HG03571 (cell line): ENCODE measurements at regions not wholly inside any gene's neighbourhood (a gene's known extent, or its start where the extent isn't known, plus 50 kb on each side); places are given as distances from the start of the nearest gene placed in this dataset.
"Not testable (repeated sequence)": the region's sequence is repeated elsewhere in the genome, so short reads cannot be mapped to it uniquely, and the experiment has no call there.

Experiments
- ATAC-seq: cut with Tn5 transposase; IDR thresholded peaks from one replicate; pipeline ENCODE4 v1.9.1; 2021; ENCODE audit not compliant: unreplicated experiment

DNA sequence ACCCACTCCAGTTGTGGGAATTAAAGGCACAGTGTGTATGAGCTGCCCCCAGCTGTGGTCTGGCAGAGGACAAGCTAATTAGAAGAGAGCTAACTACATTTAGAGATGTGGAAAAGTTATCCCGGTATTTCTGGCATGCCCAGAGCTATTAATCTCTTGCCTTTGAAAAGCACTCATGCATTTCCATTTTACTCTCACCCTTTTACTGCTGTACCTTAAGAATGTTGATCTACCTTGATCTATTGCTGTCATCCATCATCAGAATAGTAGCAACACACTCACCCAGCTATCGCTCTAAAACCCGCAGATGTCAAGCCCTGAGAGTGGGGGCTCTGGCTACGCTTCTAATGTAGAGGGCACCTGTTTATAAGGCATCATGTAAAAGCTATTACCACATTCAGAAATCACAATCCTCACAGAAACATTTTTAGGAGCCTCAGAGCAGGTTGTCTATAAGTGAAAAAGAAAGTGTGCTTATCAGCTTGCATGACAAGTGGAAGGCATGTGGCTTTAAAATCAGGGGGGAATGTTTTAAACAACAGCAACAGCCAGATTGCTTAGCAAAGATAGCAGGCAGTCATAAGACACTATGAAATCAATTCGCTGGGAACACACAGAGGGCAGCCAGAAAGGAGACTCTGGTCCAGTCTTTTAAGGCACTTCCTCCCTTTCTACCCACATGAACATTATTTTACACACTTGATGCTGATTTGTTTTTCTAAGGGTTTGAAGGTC is 224.2 kb upstream of the IRS2 start:
- no peak for ATAC-seq

DNA sequence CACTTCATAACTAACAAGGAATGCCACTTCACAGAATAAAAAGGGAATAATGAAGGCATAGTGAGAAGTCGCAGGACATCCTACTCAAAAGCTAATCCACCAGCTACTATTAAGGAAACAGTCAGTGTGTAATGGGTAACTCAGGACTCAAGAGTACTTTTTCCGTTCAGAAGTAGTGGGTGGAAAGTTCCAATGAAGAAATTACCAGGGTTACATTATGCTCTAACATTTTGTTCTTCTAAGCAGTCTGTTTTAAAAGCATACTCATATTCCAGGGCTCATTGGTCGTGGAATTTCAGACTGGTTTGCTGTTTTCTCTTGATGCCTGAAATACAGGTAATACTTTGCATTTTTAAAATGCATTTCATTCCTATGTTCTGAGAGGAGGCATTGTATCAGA is 222.4 kb upstream of the IRS2 start:
- no peak for ATAC-seq

DNA sequence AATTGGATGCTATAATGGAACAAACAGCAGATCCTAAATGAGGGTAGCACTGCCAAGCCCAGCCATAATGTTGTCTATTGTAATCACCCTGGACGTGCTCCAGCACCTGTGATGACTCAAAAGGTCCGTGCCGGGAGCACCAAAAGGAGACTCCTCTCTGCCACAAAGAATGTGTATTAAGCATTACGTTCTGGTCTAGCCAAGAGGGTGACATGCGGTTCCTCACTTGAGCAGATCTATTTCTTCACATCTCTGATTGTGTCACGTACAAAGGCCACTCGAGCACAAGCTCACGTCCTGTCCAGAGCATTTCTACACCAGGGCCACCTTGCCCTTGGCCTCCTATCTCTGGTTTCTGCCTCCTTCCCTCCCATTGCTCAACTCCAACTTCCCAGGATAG is 219.9 kb upstream of the IRS2 start:
- no peak for ATAC-seq

DNA sequence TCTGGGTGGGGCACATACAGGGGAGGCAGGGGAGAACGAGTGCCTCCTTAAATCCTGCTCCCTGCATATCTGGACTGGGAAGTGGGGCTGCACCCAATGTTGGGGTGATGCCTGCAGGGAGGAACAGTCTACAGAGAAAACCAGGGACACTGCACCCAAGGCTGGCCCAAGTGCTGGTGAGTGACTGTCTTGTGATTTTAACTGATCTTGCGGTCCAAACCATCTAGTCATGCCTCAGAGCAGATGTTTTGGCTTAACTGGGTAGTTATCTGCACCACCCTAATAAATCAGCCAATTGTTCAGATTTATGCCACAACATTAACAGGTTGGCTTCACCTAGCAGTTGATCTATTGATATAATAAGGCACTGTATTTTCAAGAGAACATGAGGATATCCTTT is 219.2 kb upstream of the IRS2 start:
- ATAC-seq: no peak

DNA sequence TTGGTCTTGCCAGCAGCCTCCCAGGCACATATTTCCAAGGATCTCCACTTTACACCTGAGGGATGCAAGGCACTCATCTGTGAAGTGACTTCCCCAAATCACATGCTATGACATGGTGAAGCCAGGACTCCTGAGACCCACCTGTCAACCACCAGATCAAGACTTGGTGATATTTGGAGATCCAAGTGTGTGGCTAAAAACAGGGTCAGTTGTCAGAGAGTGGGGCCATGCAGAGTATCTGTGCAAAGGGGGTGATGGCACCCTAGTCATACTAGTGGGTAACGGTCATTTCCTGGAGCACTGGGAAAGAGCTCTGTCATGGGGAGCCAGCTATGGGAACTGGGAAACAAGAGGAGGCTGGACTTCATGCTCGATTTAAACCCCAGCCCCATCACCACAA is 218.4 kb upstream of the IRS2 start:
- no peak for ATAC-seq

DNA sequence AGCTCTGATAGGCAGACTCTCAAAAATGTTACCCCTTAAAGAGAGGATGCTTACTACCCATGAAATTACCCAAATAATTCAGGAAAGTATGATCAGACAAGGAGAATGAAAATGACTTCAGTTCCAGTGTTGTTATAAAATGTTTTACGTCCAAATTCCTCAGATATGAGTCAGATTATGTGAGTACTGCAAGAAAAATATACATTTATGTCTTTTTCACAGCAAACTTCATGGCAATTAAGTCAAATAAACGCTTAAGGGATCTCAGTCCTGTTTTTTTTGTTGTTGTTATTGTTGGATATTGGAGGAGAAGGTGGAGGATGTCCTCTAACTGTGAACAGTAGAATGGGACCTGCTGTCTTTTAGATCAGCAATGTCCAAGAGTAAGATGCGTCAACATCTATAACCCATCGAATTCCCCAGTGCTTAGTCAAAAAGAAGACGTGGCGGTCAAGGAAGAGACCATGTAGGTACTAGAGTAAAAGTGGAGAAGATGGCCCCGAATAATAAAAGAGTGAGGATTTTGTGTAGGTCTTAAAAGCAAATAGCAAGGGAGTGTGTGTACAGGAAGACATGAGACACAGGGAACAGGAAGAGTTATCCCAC is 215.4 kb upstream of the IRS2 start:
- ATAC-seq: no peak

DNA sequence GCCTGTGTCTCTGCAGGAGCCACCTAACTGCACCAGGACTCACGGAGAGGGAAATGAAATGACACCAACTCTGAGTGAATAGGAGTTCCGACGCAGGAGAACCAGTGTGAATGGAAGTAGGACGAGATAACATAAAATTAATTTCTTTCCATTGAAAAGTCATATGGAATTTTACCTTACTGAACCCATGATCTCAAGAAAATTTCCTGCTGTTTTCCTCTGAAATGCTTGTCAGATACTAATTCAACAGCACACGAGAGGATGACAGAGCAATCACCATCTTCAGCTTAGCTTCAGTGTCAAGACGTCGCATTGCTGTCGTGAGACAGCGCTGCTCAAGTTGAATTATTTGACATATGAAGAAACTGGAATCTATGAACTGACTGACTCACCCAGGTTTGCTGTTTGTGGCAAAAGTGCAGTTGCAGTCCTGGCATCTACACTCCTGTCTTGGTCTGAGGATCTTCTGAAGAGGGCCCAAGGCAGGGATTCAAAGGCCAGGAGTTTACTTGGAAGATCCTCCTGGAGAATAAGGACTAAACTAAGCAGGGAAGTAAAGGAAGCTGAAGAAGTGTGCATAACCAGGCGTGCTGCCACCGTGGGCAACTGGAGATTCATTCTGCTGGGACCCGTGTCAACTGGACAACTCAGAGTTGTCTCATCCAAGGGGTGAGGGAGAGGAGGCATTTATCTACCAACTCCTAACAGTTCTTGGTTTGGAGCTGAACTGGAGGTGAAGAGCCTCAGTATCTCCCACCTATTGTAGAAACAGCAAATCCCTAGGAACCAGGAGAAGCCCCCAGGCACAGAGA is 214.4 kb upstream of the IRS2 start:
- no peak for ATAC-seq

DNA sequence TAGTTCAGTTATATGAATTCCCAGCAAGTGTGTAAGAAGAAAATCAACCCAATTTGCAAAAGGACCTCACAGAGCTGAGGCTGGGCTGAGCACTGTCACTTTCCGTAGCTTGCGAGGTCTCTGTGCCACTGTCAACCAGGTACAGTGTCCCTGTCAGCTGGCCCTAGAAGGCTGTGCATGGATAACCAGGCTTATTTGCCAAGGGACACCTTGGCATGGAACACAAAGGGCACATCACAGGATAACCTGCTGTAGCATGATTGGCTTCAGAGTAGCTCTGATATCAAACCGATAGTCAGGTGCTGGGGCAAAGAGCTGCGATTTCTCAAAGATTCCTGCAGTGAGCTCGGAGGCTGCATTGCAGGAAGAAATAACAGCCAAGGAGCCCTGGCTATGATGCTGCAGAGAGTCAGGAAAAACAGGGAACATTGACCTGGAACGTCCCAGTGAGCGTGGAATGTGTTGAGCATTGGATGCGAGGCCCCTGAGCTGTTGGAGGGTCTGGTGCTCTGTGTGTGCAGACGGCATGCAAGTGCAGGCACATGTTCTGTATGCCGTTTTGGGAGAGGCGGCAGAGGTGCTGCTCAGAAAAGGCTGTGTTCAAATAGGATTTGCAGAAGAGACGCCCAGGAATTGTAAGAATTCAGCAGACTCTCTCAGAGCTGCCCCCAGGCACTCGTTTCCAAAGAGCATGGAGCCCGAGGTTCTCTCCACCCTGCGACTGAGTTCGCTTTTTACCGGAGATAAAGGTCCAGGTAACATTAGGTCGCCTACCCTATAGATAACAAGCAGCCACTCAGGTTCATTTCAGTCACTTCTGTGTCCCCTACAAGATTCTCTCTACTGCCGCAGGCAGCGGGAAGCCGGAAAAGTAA is 213.5 kb upstream of the IRS2 start:
- no peak for ATAC-seq

DNA sequence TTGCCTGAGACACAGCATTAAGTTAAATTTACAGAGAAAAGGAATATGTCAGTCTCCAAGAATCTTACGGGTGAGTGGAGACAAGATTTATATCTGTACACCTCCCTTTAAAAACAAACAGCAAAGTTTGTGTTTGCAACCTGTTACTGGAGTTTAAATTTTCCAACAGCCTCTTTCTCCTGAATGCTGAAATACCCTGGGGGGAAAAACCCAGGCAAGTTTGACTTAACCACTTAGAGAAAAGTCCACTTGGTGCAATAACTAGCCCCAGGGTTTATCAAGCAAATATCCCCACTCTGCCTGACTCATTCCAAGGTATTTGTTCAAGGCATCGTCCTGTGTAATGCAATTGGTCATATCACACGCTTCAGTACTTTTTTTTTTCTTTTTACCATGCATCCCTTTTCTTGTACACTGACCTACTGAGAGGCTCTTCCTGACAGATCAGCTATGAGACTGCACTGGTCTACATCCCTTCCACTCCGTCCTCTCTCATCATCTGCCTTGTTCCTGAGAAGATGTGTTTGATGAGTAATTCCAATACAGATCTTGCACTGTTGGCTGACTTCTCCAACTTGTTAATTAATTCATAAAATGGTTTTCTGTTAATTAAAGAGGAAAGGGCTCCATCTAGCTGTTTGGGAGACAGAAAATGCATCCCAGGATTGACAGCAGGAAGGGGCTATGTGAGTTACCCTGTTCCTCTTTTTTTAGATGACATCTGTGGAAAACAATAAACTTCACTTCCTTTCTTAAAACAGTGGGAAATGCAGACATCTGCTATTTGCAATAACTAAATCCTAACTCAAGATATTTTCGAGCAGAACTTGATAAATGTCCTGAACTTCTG is 212.5 kb upstream of the IRS2 start:
- no peak for ATAC-seq

DNA sequence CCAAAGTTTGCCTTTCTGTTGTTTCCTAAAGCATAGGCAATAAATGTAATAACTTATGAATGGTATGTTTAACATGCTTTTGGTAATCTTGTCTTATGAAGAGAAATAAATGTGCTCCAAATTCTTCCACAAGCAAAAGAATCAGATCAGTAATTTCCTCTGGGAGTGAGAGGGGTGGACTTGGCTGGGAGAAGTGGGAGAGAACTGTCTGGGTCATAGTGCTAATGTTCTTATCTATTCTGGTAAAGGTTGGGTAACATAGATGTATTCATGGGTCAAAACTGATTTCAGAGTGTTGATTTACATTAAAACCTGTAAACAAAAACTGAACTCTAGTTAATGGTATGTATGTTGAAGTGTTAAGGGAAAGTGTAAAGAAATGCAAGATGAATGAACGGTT is 211.7 kb upstream of the IRS2 start:
- ATAC-seq: no peak

DNA sequence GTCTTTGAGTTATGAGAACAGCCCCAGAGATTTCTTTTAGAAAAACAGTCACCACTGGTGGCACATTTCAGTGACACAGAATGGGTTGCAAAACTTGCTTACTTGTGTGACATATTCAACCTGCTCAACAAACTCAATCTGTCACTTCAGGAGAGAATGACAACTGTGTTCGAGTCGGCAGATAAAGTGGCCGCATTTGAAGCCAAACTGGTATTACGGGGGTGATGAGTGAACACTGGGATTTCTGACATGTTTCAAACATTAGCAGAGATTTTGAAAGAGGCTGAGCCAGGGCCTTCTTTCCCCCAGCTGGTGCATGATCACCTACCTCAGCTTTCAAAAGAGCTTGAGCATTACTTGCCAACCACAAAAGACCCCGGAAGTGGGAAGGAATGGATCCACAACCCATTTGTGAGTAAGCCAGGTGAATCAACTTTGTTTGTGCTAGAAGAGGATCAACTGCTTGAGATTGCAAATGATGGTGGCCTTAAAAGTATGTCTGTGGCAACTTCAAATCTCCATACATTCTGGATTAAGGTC is 210.7 kb upstream of the IRS2 start:
- ATAC-seq: not testable (repeated sequence)

DNA sequence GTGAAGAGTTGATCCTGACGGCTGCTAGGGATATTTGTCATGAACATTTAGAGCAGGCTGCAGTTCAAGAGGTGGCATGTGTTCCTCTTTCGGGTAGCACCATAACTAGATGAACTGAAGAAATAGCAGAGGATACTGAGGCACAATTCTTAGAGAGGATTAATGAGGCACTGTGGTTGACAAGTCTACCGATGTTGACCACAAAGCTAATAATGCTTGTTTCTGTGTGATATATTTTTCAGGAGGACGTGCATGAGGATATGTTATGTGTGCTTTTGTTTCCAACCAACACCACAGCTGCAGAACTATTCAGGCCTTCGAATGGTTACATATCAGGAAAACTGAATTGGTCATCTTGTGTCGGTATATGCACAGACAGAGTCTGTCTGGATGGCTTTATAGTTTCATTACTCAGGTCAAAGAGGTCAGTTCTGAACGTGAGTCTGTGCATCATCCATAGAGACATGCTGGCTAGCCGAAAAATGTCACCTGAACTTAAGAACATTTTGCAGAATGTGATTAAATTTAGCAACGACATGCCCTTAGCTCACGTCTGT is 210.1 kb upstream of the IRS2 start:
- no peak for ATAC-seq

DNA sequence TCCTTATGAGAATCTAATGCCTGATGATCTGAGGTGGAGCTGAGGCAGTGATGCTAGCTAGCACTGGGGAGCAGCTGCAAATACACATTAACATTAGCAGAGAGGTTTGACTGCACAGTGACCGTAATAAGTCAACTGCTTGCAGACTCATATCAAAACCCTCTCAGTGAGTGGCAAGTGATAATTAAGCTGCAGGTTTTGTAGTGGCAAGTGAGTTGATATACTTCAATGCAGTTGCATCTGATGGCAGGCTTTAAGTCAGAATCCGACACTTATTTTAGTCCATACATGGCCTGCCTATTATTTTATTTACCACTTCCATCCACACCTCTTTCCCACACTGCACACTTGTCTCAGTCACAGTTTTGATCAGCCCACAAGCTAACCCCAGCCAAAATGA is 209.2 kb upstream of the IRS2 start:
- no peak for ATAC-seq

DNA sequence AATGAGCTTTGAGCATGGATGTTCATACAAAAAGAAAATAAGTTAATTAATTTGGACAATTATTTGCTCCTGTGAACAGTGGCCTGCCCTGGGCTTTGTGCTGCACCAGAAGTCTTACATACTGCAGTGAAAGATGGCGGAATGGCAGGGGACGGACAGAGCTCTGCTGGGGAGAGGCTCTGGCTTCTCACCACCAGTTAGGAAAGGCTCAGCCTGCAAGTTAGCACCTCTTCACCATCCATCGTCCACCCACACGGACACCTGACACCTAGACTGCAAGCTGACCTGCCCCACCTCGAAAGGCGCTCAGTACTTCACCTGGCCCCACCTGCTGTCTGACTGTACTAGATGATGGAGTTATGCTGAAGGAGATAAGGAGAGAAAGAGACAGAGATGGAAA is 203.9 kb upstream of the IRS2 start:
- no peak for ATAC-seq

DNA sequence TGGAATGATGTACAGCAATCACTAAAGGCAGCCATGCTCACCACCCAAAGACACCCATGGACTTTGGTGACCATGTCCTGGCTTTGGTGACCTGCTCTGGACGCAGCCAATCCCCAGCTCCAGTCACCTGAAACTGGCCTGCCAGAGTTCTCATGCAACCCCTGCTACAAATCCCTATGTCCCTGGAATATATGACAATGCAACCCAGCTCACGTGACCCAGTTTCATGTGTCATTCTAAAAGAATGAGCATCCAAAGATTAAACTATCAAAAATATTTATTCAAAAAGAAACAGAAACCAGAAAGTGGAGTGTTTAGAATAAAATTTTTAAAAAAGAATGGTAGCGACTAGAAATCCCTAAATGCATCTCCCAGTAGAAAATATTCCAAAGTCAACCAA is 203.3 kb upstream of the IRS2 start:
- ATAC-seq: no peak

DNA sequence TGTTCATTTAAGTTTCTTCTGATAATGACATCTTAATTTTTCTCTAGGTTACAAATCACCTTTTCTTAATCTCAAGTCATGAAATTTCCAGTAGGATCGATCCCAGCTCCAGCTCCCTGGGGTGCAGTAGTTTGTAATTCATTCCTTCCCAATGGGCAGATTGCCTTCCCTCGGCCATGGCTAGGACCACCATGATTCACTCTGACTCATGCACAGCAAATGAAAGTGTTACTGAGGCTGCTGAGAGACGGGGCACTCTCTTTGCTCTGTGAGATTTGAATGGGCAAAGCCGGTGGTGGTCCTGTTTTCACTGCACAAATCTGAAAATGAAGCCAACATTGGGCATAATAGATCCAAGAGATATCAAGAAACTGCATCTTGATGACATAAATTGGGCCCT is 202.8 kb upstream of the IRS2 start:
- ATAC-seq: no peak

DNA sequence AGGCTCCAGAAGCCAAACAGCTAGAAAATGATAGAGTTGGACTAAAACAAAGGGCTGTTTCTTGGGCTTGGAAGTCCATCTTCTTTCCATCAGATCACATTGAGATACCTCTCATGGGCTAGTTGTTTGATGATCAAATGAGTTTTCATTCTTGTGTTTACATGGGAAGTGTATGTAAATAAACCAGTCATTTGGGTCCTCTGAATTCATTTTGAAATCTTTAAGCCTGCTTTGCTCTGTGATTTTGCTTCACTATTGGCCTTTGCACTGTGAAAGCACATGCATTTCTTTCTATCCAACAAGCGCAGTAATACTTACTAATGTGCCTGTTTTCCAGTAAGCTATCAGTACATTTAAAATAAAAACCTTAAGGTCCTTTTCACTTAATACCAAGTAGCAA is 200.5 kb upstream of the IRS2 start:
- ATAC-seq: no peak

DNA sequence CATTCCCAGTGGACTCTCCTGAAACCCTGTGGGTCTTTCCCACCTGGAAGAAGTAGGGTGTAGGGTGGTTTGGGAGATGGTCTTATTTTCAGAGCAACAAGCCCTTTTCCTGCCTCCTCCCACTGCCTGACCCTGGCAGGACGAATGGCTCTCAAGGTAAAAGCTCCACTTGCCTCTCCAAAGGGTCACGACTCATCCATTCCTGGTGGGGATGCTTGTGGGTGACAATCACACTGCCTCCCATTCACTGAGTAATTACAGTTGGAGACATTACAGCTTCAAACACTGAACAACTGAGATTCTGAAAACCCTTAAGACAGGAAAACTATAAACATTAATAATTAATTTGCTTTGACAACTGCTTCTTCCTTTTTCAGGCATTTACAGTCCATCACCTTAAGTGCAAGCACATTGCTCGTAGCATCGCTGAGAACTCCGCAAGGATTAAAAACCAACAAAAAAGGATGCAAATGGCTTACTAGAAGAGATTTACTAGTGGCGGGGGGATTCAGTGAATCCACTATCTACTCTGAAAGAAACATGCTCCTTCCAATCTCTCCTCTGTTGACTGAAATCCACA is 199.6 kb upstream of the IRS2 start:
- no peak for ATAC-seq

DNA sequence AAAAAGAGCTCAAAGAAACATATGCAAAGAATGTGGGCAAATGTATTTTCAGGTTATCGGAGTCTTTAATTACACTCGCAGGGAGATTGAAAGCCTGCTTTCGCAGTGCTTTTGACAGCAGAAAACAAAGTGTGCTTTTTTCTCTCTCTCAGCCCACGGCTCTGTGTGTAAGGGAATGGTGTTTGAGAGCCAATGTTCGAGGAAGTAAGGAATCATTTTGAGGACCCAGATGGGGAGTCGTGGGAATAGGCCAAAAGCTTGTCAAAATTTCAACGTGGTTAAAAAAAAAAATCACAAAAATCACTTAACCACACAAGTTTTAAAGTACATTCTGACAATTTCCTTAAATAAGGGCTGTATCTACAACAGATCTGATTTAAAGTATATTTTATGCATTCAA is 197.1 kb upstream of the IRS2 start:
- no peak for ATAC-seq
